Testis (tissue), 2 donors: ENCODE measurements at regions not wholly inside any gene's neighbourhood (a gene's known extent, or its start where the extent isn't known, plus 50 kb on each side); places are given as distances from the start of the nearest gene placed in this dataset.

Source experiments
- POLR2A ChIP-seq: fragments of 450-650 bp; IDR thresholded peaks from one replicate; pipeline ENCODE4 v1.6.1; 2017; ENCODE audit warnings: antibody characterized with exemption, mild to moderate bottlenecking, moderate library complexity
- TF ChIP-seq, protein P1 (sequence below), 3 experiments: fragments of 450-650 bp in 2 of 3; fragments of 200-600 bp in 1 of 3; sonication (generic) in 1 of 3; IDR thresholded peaks; one replicate each; pipeline ENCODE4 v1.5.1; 2016 to 2019; ENCODE audit warnings: antibody characterized with exemption in 3 of 3, mild to moderate bottlenecking in 2 of 3, moderate library complexity in 1 of 3

DNA sequence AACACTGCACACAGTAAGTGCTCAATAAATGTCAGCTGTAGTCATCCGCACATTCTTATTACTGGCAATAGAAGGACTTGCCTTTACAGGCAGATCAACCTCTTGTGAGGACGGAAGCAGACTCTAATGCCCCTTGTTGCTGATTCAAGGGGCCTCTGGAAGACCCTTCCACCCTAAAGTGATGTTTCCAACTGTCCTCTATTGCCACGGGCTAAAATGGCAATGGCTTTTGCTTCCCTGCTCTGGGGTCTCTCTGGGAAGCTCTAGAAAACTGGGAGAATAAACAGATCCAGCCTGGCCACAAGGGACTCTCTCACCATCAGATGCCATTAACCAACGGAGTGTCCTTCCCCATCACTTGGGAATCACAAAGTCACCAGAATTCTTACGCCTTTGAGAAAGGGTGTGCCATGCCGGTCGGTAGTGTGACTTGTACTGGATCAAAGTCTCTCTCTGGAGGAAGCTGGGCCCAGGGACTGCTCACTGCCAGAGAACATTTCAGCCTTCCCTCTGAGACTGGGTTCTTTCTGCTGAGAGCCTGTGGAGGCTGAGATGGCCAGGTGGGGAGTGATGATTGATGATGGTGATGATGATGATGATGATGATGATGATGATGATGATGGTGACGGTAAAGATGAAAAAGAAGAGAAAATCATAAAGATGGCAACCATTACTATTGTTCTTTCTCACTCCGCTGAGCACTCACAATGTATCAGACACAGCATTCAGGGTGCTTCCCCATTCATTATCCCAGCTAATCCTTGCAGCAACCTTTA lies 146.8 kb downstream of the CYLD start:
- TF ChIP-seq, protein P1, sequence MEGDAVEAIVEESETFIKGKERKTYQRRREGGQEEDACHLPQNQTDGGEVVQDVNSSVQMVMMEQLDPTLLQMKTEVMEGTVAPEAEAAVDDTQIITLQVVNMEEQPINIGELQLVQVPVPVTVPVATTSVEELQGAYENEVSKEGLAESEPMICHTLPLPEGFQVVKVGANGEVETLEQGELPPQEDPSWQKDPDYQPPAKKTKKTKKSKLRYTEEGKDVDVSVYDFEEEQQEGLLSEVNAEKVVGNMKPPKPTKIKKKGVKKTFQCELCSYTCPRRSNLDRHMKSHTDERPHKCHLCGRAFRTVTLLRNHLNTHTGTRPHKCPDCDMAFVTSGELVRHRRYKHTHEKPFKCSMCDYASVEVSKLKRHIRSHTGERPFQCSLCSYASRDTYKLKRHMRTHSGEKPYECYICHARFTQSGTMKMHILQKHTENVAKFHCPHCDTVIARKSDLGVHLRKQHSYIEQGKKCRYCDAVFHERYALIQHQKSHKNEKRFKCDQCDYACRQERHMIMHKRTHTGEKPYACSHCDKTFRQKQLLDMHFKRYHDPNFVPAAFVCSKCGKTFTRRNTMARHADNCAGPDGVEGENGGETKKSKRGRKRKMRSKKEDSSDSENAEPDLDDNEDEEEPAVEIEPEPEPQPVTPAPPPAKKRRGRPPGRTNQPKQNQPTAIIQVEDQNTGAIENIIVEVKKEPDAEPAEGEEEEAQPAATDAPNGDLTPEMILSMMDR (IDR thresholded peaks at IDR 0.05) = no peak
- no peak for TF ChIP-seq POLR2A
